AG08396 (cell line): ENCODE measurements at regions not wholly inside any gene's neighbourhood (a gene's known extent, or its start where the extent isn't known, plus 50 kb on each side); places are given as distances from the start of the nearest gene placed in this dataset.

Experiments used
- DNase-seq: peaks from one replicate; pipeline ENCODE4 v3.0.0; 2012; ENCODE audit warnings: low spot score, mixed read lengths

DNA sequence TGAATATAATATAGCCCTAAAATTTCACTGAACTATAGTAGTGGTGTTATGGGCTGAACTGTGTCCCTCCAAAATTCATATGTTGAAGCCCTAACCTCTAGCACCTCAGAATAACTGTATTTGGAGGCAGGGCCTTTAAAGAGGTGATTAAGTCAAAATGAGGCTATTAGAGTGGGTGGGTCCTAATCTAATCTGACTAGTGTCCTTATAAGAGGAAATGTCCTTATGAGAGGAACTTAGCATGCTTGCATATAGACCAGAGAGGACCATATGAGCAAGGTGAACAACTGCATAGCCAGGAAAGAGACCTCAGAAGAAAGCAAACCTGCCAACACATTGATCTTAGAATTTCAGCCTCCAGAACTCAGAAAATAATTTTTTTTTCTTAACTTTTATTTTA lies 238.4 kb downstream of the ZEB2 start:
- no peak for DNase-seq

DNA sequence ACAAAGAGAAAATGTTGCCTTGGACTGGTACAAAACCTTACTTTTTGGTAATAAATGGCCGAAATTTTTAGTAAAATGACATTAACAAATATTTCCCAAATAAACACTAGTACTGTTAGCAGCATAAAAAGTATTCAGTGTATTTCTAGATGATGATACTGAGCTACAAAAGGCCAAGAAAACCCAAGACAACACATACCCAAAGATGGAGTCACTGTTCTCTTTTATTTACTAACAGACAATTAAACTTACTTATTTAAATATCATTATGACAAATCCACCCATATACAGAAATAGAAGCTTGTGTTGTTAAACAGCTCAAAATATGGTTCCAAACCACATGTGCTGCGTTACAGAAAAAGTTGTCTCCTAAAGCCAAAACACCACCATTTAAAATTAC lies 239.9 kb downstream of the ZEB2 start:
- peak; percentile 5 for DNase-seq

DNA sequence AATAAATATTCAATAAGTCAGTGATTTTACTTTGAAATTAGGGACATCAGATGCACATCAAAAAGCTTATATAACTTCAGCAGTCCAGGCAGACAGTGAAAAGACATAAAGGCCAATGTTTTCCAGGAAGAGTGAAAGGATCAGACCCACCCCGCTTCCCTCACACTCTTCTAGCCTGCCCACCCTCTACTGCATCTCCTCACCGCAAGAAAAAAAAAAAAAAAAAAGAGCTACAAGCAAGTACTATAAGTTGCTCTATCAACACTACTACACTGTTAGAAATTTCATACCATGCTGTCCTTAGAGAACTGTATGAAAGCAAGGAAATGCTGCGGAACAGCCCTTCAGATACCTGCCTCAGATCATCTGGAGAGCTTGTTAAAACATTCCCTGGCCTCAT lies 240.8 kb downstream of the ZEB2 start:
- DNase-seq, result no peak

DNA sequence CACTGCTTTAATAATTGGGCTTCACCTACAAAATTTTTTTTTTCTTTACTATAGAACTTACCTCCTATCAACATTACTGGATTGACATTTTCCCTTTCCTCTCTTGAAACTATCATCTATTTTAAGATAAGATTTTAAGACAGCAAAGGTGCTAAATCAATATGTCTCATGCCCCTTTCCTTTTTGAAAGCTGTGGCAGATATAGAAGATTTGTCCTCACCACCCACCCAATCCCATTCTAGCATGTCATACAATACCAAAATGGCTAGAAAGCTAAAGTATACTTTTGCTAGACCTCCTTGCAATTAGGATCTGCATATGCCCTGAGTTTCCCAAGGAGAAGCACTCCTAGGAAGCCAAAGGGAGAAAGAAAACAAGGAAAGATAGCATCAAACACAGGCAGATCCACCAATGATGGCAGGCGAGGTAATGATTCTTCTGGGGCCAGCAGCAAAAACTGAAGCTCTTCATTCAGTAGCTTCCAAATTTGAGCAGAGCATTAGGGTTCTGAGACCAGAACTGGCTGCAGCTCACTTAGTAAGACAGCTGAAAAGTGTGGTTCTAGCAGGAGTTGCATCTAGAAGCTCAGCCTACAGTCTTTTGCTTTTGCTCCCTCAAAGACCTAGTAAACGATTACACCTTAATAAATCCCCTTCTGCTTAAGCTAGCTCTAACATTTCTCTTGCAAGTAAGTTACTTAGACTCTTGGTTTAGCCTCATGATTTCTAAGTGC lies 242.1 kb downstream of the ZEB2 start:
- DNase-seq, result no peak

DNA sequence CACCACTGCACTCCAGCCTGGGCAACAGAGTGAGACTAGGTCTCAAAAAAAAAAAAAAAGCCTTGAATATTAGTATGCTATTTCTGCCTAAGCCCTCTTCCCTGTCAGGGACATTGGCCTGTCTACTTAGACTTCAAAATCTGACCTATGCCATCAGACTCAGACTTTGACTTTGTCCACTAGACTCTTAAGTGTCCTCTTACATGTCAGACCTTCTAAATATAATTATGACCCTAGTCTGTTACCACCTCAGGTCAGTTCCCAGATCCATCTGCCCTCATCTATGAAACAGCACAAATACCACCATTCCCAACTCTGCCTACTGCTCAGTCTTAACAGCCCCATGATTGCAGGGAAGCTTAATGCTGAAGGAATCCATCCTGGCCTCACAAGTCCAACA lies 244.6 kb downstream of the ZEB2 start:
- DNase-seq, result no peak

DNA sequence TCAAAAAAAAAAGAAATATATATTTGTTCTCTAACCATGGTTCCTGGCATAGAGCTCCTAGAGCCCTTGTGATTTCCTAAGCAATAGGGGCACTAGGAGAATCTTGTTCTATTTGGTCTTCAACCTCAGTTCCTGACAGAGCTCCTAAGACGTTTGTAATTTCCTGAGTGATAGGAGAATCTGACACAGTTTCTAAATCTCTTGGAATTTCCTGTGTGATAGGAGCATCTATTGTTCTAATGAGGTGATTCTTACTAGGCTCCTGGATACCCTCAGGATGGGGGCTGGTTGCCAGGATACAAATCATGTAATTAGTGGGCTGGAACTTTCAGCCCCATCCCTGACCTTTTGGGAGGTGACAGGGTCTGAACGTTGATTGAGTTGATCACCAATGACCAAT lies 245.8 kb downstream of the ZEB2 start:
- DNase-seq, result no peak

DNA sequence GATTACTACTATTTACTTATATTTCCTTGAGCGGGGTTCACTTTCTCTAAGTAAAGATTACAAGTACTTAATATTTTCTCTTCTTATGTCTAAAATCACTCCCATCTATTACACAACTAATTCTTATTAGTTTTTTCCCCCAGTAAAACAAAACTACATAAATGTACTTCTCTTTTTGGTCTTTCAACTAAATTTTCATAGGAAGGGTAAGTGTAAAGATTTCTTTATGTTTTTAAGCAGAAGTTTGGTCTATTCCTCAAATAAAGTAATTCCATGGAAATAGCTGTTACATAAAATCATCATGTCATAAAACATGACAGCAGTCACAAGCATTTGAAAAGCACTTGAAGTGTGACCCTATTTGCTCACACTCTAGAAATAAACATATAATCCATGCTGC lies 249.0 kb downstream of the ZEB2 start:
- DNase-seq, result no peak

DNA sequence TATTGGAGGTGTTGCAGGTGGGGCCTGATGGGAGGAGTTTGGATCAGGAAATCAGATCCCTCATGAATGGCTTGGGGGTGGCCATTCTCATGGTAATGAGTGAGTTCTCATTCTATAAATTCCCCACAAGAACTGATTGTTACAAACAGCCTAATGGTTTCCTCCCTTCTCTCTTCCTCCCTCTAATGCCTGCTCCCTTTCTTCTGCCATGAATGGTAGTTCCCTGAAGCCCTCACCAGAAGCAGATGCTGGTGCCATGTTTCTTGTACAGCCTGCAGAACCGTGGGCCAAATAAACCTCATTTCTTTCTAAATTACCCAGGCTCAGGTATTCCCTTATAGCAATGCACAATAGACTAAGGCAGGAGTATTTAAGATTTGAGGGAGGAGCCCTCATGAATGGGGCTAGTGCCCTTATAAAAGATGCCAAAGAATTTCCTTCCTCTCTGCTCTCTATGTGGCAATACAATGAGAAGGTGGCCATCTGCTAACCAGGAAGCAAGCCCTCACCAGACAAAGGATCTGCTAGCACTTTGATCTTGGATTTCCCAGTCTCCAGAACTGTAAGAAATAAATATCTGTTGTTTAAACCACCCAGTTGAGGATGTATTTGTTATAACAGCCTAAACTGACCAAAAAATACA lies 251.8 kb downstream of the ZEB2 start:
- no peak for DNase-seq

DNA sequence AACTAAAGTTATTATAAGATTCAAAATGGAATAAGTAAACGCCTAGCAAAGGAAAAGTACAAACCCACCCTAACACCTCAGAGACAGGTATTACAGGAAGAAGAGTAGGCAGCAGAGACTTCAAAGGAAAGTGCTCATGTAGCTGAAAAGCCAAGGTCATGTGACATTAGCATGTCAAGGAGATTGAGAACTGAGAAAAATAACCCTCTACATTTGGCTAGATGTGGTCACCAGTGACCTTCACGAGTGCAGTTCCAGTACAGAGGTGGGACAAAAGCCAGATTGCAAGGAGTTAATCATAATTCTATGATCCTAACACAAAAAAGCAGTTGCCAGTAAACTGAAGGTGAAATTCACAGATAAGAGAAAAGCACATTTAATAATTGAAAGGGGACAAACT lies 252.7 kb downstream of the ZEB2 start:
- DNase-seq, result no peak

DNA sequence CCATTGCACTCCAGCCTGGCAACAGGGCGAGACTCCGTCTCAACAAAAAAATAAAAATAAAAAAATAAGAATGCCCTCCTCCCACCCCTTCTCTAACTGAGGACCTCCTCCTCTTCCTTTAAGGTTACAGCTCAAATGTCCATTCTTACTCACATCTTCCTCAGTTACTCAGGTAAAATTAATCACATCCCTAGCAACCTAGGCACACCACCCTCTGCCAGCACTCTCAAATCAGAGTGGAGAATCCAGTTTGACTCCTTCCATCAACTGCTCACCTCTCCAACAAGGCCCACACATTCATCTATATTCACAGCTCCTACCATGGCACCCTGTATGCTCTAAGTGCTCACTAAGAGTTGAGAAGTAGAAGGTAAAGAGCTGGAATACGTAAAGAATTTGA lies 254.3 kb downstream of the ZEB2 start:
- no peak for DNase-seq

DNA sequence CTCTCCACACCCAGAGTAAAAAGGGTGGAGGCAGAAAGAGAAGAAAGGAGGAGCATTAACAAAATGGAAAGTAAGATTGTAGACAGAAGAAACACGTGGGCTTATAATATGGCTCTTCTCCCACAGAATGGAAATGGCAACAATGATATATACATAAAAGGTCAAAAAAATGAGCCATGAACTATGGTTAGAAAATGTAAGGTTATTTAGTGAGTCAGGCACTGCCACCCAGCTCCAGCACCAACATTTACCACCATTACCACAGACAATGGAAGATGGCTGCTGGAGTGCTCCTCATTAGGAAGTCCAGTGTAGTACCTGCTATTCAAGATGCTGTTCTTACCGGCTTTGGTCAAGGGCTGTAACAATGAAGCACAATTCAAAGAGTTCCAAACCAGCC lies 258.0 kb downstream of the ZEB2 start:
- DNase-seq, result no peak

DNA sequence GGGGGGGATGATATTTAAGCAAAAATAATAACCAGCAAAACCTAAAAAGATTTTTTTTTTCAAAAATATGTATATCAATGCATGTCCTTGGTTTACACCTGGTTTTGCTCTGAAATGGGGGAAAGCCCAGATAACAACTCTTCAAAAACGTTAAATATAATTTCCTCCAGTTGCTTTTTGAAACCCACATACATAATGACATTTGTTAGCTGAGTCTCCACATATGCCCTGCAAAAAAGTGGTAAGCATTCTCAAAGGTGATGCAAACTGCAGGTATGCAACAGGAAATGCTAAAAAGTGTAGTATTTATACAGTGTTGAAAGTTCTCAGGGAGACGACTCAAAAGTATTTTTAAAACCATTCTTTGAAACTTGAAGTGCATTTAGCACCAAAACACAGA lies 258.6 kb downstream of the ZEB2 start:
- DNase-seq, result no peak

DNA sequence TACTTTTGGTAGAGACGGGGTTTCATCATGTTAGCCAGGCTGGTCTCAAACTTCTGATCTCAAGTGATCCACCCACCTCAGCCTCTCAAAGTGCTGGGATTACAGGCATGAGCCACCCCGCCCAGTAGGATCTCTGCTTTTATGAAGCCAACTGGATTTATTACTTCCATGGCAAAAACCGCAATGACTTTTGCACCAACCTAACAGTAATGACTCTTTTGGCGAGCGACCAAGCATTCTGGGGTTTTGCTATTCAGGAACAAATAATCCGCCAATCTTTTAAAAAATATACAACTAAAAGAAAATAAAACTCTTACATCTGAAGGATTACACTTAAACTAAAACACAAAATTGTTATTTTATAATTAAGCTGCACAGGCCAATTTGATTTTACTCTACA lies 260.6 kb downstream of the ZEB2 start:
- no peak for DNase-seq

DNA sequence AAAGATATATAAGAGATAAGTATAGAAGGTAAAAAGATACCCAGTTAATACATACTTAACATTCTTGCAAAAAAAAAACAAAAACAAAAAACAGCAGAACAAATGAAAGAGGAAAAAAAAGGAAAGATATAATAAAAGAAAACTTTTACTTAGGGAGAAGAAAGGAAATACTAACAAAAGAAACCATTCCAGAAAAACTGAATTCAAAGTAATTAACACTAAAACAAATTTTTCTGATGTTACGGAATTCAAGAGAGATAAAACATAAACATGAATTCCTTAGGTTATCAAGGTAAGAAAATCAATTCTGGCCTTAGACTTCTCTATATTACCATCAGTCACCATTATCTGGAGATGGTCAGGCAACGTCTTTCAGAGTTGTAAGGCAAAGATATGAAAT lies 261.8 kb downstream of the ZEB2 start:
- no peak for DNase-seq

DNA sequence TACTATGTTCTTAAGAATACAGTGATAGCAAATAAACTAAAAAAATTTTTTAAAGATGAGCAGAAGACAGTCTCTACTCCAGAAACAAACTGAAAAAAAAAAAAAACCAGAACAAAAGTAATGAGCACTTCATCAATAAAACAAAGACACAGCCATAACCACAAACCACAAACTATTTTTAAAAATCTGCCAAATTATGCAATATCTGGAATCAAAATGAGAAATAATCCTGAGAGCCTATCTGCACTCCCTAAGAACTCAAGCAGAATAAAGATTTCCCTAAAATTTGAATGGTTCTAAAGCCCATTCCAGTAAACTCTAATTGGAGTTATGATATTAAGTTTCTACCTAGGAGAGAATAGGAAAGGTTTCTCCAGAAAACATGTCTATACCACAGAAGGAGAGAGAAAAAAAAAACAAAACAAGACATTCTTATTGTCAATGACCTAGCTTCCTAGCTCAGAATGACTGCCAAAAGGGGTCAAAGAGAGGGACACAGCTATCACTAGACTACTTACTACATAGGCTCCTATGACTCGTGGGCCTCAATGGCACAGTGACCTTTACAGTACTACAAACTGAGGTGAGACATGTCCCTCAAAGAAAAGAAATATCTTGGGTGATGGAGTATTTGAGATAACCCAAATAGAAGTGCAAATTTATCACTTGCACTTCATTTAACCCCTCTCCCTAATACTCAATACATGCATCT lies 262.8 kb downstream of the ZEB2 start:
- no peak for DNase-seq

DNA sequence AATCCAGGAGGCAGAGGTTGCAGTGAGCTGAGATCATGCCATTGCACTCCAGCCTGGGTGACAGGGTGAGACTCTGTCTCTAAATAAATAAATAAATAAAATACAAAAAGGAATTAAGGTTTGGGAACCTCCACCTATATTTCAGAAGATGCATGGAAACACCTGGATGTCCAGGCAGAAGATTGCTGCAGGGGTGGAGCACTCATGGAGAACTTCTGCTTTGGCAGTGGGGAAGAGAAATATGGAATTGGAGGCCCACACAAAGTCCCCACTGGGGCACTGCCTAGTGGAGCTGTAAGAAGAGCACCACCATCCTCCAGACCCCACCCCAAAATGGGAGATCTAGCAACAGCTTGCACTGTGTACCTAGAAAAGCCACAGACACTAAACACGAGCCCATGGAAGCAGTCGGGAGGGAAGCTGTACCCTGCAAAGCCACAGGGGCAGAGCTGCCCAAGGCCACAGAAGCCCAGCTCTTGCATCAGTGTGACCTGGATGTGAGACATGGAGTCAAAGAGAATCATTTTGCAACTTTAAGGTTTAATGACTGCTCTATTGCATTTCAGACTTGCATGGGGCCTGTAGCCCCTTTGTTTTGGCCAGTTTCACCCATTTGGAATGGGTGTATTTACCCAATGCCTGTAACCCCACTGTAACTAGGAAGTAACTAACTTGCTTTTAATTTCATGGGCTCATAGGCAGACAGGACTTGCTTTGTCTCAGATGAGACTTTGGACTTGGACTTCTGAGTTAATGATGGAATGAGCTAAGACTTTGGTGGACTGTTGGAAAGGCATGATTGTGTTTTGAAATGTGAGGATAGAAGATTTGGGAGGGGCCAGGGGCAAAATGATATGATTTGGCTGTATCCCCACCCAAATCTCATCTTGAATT lies 265.3 kb downstream of the ZEB2 start:
- DNase-seq, result no peak

DNA sequence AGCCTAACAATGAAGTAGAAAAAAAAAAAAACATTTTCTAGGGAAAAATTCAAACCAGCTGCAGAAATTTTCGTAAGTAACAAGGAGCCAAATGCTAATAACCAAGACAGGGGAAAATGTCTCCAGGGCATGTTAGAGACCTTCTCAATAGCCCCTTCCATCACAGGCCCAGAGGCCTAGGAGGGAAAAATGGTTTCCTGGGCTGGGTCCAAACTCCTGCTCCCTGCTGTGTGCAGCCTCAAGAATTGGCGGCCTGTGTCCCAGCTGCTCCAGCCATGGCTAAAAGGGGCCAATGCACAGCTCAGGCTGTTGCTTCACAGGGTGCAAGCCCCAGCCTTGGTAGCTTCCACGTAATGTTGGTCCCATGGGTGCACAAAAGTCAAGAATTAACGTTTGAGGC lies 266.2 kb downstream of the ZEB2 start:
- no peak for DNase-seq

DNA sequence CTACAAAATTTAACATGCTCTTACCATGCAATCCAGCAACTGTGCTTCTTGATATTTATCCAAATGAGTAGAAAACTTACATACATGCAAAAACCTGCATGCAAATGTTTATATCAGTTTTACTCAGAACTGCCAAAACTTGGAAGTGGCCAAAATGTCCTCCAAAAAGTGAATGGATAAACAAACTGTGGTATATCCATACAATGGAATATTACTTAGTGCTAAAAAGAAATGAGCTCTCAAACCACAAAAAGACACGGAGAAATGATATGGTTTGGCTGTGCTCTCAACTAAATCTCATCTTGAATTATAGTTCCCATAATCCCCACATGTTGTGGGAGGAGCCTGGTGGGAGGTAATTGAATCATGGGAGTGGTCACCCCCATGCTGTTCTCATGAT lies 267.2 kb downstream of the ZEB2 start:
- no peak for DNase-seq

DNA sequence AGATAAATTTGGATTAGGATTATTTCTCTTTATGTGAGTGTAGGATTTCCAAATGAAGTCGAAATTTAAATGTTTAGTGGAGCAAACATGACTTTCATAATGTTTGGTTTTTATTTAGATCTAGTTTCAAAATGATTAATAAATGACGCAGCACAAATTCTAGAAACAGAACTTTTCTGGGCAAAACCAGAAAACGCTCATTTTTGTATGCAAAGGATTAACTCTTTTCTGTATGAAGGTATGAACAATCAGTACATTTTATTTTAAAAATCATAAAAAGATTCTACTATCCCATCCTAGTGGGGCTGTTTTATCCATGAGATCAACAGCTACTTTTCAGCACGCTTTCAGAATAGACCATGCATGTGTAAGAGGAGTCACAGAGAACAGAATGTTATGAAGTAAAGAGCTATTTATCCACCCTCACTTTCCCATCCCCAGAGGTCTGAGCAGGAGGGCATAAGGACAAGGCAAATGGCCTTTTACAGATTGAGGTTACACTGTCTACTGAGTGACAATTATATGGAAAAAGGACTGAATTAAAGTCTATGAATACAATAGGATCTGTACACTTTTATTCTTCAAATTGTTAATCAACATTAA lies 270.8 kb downstream of the ZEB2 start:
- peak; percentile 16 for DNase-seq

DNA sequence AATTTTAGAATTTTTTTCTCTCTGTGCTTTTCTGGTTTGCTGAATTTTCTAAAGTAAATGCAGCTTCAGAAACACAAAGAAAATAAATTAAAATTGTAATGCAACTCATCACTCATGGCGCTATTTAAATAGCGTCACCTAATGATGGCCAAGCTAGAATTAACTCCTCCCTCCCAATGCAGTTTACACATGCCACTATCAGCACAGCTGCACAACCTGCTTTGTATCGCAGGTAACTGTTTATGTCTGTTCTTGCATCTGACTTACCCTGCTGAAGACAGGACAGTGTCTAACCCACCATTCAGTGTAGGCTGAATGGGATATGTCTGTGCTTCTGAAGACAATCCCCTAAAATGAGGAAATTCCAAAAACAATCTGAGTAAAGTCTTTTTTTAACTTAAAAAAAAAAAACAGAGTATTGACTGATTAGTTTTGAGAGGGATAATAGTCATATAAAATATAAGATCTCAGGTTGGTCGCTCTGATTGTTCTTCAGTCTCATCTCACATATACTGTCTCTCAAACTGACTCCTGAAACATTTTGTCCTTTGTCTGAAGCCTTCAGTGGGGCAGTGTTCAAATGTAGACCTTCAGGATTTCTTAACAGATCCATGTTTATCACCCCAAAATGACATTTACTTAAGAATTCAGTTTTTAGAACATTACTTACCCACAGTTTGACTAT lies 271.4 kb downstream of the ZEB2 start:
- DNase-seq, result no peak

DNA sequence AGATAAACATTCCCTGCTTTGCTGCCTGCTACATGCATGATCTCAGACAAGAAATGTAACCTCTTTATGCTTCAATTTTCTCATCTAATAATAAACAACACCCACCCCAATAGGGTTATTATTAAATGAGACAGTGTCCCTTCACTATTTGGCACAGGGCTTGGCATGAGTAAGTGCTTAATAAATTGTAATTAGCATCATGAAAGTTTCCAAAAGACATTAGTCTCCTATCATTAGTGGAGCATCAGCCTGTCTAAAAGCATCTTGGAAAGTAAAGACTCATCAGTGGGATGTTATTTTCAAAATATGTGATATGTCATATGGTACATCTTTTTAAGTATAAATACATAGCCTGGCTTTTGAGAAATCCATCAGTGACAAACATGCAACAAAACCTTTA lies 275.0 kb downstream of the ZEB2 start:
- no peak for DNase-seq
